Activated CD4-positive, alpha-beta T cell treated with anti-CD3 and anti-CD28 coated beads for 1 hour (primary cell): ENCODE measurements at regions not wholly inside any gene's neighbourhood (a gene's known extent, or its start where the extent isn't known, plus 50 kb on each side); places are given as distances from the start of the nearest gene placed in this dataset.

Experiments used
- DNase-seq: peaks from one replicate; pipeline ENCODE4 v3.0.0-alpha.2; 2020

DNA sequence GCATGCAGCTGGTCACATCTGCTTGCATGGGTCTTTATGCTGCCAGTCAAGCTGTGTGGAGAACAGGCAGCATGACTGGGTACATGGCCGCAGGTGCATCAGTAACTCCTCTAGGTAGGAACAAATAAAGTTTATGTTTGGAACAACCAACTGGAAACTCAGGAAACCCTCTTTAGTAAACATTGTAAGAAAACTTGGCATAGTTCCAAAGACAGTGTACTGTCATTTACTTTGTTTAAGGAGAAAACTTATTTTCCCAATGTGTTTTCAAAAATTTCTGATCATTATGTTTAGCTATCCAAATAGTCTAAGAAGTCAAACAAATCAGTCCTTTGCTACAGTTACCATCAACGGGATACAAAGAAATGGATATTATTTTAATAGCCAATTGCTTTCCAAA lies 386.0 kb downstream of the CHSY3 start:
- no peak for DNase-seq

DNA sequence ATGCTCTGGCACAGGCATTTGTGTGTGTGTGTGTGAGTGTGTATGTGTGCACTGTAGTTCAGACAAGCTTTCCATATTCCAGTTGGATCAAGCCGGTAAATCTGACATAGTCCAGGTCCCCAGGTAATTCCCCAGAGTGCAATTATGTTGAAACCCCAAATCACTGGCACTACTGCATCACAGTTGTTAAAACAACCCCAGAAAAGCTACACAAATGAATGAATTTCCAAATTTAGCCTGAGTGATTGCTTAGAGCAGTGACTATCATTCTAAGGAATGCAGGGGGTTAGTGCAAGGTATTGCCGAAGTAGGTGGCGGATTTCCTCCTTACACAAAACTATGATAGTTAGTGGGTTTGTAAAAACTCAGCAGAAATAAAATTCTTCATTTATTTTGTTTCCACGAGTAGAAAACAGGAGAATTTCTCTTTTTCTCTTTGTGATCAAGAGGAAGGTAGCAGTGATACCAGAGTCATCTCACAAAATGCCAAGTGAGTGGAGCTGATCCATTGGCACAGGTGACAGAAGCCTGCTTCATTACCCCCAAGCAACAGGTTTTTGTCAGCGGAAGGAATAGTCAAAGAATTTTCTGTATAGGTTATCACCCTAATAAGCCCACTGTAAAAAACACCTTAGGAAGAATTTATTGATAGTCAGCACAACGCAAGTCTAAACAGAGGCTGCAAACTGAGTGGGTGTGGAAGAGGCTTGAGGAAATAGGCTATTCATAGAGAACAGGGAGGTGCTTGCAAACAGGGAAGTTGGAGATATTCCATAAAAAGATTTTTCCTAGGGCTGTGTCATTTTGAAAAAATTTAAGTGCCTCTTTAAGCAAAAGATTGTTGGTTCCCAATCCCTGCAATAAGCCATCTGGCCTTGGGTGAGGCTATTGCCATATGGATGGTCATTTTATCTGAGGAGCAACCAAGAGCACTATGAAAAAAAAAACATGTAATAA lies 385.1 kb downstream of the CHSY3 start:
- DNase-seq = no peak

DNA sequence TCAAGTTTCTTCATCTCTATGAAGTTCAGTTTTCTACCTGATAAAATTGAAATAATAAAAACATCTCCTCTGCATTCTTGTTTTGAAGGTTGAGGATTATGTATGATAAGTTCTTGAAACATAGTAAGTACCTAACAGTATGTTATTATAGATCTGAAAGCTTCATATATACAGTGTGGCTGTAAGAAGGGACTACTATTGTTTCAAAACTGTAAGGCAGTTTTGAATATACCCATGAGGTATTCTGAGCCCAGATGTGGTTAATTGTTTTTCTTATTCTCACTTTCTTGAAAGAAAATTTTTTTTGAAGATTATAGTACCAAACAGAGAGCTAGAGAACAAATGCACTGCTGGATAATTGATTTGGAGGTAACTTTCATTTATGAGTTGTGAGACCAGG lies 383.2 kb downstream of the CHSY3 start:
- DNase-seq = no peak

DNA sequence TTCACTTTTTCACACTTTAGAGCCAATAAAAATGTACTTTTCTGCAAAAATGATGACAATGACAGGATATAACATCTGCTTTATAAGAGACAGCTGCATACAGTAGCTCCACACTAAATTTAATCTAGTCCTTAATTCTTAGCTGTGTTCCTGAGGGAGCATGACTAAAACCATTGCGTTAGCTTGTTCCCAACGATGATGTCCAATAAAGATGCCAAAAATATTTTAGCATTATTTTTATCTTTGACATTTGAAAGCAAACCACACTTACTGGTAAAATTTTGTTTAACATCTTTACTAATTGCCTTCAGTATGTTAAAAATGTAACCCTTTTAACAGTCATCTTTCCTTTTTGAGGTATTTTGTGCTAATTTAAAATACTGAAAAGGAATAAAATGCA lies 382.7 kb downstream of the CHSY3 start:
- DNase-seq = no peak

DNA sequence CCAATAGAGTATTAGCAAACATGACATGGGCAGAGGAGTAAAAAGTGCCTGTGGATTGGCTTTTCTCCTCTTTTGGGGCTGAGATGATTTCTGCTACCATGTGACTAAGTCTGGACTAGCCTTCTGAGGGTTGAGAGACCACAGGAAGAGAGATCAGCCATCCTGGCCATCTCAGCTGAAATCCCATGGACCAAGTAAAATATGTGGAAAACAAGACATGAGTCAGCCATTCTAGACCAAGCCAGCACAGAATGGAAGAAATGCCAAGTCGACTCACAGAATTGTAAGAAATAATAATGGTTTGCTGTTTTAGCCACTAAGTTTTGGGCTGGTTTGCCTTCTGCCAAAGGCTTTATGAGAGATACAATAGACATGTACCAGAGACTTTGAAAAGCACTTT lies 377.8 kb downstream of the CHSY3 start:
- DNase-seq = no peak

DNA sequence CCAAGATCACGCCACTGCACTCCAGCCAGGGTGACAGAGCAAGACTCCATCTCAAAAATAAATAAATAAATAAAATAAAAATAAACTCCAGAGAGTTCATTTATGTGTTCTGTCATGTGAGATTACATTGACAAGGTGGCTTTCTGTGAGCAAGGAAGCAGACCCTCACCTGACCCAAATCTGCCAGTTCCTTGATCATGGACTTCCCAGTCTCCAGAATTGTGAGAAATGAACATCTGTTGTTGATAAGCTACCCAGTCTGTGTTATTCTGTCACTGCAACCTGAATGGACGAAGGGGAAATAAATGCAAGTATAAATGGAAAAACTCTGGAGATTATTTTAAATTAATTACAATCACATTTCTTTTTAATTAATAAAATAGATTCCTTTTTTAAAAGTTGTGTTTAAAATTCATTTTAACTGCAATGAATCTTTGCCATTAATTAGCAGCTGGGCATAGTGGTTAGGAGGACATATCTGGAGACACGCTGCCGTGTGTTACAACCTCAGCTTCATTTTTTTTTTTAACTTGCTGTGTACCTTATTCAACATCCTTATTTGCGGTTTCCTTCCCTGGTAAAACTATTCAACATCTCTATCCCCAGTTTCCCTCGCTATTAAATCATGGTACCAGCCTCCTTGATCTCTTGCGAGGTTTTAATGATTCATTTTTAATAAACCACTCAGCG lies 376.4 kb downstream of the CHSY3 start:
- no peak for DNase-seq

DNA sequence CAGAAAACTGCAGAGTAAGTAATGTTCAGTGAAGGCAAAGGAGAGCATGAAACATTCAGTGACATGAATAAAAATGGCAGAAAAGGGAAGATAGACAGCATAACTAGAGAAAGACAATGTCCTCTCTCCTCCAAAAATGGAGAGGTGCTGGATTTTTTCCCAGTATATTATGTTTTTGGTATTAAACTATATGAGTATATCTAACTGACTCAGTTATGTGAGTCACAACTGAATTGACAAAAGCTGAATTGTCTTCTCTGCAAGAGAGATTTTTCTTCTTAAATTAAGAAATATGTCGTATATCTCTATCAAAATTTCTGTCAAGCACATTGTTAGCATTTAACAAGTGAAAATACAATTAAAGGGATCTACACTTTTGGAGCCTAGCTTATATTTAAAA lies 375.1 kb downstream of the CHSY3 start:
- no peak for DNase-seq

DNA sequence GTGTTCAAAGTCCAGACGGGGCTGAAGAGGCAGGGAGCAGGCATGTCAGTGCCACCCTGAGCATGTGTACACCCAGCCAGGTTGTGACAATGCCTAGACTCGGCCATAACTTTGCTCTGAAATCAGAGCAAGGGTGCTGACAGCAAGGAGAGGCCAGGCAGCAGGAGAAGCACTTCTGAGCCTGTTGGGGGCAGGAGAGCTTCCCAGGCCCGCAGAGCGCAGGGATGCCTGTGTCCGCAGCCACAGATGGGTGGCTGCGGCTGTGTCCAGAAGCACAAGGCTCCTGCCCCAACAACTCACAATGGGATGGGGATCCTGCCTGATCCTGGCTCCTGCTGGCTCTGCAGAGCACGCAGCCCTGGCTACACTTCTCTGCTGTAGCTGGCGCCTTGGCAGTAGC lies 373.9 kb downstream of the CHSY3 start:
- DNase-seq = no peak

DNA sequence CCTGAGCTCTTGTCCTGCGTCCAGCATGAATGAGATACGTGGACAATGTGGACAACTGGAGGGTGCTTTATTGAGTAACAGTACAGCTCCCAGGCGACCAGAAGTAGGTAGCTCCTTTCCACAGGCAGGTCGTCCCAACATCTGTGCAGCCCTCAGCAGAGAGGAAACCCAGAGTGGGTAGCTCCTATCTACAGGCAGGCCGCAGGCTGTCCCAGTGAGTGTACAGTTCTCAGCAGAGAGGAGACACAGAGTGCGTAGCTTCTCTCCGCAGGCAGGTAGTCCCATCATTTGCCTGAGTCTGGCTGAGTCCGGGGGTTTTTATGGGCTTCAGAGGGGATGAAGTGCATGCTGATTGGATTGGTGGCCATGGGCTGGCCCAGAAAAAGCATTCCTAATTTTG lies 373.3 kb downstream of the CHSY3 start:
- DNase-seq = no peak

DNA sequence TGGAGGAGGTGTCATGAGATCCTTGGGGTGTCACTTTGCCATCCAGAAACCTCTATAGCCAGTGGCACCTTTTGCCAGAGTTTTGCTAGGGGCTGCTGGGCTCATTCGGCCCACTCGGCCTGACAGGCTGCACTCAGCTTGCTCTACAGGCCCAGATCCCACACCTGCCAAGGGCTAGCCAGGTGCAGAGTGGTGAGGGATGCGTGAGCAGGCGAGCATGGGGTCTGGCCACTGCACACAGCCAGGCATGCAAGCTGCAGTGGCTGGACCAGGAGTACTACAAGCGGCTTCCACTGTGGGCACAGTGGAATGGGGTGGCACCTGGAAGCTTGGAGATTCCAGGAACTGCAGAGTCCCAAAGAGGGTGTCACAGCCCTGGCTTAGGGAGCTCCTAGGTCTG lies 372.7 kb downstream of the CHSY3 start:
- no peak for DNase-seq

DNA sequence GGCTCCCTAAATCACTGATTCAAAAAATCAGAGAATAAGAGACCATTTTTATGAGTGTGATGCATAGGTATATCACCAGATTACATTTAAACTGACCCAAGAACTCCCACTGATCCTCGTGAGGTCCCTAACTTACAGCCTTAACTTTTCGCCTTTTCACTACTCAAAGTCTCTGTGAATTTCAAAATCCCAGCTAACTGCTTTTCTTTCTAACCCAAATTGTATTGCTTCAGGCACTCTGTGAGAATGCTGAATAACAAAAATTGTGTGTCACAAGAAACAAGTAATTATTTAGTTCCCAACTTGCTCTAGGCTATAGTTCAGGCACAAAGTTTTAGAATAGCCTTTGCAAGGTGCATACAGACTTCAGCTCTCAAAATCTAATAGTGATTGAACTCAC lies 368.6 kb downstream of the CHSY3 start:
- no peak for DNase-seq

DNA sequence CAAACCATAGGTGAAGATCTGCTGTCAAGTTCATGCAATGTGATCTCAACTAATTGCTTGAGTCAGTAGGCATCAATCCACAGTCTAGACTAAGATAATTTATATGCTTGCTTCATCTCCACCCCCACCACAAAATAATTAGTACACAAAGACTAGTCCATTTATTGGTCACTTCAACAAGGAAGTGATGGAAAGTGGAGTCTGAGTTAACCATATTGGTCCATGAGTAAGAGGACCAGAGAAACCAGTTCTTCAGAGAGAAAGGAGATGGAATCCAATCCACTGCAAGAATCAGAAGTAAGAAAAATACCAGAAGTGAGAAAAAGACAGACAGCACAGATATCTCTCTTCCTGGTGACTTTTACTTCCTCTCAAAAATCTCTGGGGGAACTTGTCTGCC lies 366.5 kb downstream of the CHSY3 start:
- no peak for DNase-seq

DNA sequence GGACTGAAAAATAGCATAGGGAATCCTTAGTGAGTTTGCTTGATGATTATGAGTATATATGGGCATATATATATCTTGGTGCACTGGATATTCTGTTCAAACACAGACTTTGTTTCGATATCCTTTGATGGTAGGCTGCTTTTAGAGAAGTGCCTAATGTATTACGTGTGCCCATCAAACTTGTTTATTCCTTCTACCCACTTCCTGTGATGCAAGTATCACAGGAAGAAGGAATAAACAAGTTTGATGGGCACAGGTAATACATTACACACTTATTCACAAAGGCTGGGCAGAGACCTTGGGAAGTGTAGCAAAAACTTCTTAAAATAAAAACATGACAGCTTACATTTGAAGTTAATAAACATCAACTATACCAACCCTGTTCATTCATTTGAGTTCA lies 364.2 kb downstream of the CHSY3 start:
- no peak for DNase-seq

DNA sequence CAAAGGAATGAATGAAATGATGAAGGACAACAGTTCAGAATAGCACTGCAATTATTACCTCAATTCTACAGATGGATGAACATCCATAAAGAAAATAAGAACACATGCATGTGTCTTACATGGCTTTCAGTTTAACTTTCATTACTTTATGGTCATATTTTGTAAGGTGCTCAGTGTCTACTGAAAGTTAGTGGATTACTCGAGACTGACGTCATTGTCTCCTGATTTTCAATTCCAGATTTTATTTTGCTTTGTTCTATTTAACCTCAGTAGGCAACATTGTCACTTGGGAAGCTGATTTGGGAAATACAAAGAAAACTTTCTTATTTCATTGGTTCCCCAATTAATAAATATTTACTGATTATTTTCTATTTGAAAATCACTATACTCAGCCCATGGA lies 363.7 kb downstream of the CHSY3 start:
- DNase-seq = no peak

DNA sequence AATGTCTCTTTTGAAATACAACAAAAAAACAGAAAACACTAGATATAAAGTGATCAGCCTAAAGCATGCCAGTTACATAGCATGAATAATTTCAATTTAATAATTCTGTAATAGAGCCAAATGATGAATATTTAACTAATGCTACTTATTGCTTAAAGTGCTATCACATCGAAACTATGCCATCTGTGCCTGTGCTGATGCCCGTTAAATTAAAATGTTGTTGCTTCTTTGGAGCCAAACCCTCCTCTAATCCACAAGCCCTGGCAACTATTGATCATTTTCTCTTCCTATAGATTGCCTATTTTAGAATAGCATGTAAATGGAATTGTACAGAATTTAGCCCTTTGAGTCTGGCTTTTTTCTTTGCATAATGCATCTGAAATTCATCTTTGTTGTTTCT lies 356.2 kb downstream of the CHSY3 start:
- no peak for DNase-seq

DNA sequence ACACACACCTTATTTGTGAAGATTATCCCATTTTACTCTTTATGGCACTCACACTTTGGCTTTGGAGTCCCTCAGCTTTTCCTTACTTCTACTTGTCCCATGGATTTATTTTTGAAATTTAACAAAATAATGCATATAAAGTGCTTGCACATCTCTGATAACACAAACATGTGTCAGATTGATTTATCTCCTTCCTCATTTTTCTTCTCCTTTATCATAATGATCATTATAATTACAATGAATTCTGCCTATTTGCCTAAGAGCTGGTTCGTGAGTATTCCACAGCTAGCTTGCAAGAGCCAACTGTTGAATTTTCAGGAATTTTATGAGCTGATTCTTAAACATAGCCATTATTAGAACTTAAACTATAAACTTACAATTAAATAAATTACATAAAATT lies 347.7 kb downstream of the CHSY3 start:
- DNase-seq = no peak

DNA sequence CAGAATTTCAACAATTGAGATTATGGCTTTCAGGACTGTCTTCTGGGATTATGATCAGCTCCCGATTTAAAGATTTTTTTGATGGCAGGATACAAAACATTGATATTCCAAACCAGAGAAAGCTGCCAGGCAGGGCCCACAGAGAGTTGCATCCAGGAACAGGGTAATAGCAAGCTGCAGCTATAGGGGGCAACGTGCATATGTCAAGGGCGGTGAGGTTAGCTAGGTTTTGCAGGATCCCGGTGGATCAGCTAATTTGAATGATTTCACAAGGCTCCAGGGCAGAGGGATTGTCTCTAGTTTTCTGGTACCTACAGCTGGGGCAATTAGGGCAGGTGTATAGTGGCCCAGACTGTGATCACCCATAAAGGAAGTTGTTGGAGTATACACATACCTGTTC lies 339.4 kb downstream of the CHSY3 start:
- no peak for DNase-seq

DNA sequence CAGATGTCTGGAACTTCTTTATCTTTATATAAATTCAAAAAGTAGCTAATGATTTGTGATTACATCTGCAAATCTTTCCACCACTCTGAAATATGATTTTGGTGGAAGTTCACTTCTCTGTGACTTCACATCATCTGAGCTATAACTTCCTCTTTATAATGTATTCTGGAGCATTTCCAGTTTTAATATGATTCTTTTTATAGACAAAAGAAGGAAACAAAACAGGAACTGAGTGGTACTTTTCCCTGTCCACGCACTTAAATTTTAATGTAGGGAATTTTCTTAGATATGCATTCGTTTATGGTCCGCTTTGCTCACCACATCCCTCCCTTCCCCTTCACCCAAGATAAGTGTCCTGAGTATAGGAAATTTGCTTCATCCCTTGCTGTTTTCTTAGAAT lies 333.5 kb downstream of the CHSY3 start:
- DNase-seq = no peak
